MV-4-11 (cell line): ENCODE measurements at regions not wholly inside any gene's neighbourhood (a gene's known extent, or its start where the extent isn't known, plus 50 kb on each side); places are given as distances from the start of the nearest gene placed in this dataset.

Source experiments
- DNase-seq: peaks from one replicate; lab custom pipeline; 2025; lab: John Stamatoyannopoulos, UW

- no peak for DNase-seq
Measured at GRCh38 chr2:126774761-126775160, 118.8 kb downstream of the GYPC start.

DNA sequence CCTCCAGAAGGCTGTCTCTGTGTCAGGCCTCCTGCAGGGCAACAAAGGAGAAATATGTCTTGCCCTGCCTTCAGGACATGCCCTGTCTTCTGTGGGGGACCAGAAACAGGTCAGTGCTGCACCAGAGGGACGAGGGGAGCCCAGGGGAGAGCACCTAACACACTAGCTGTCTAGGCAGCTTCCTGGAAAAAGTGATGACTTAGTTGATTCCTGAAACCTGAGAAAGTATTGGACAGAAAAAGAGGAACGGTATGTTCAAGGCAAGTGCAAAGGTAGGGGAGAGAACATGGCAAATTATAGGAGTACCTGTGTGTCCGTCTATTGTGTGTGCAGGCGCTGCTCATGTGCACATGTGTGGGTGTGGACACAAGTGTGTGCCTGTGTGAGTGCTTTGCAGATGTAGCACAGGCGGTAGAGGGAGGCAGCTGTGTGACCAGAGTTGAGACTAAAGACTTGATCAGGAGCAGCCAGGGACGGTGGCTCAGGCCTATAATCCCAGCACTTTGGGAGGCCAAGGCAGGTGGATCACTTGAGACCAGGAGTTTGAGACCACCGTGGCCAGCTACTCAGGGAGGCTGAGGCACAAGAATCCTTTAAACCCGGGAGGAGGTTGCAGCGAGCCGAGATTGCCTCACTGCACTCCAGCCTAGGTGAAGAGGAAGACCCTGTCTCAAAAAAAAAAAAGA is 119.5 kb downstream of the GYPC start:
- DNase-seq = no peak

DNA sequence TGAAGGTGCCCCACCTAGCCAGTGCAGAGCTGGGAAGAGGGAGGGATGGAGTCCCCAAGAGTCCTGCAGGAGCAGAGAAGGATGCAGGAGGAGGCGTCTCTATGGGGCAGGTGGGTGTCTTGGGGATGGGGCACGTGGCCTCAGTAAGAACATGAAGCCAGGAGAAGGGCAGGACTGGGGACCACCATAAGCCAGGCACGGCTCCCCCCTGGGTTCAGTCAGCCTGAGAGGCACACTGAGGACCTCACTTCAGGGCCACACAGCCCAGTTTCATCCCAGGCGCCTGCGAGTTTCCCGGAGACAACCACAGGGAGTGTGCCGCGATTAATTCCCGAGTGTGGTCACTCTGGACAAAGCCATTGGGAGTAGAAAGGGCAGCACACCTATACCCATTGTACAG is 120.3 kb downstream of the GYPC start:
- no peak for DNase-seq

GRCh38 chr2:126776692-126777619 is 121.0 kb downstream of the GYPC start:
- peak; percentile 60 for DNase-seq

GRCh38 chr2:126777620-126777978 is 121.1 kb upstream of the TEX51 start:
- no peak for DNase-seq

- no peak for DNase-seq
Measured at GRCh38 chr2:126778561-126779501, 119.9 kb upstream of the TEX51 start.

- DNase-seq = no peak
Measured at GRCh38 chr2:126781206-126781605, 117.5 kb upstream of the TEX51 start.

- DNase-seq = no peak
Measured at GRCh38 chr2:126781806-126782205, 116.9 kb upstream of the TEX51 start.

- no peak for DNase-seq
Measured at GRCh38 chr2:126782648-126783047, 116.0 kb upstream of the TEX51 start.

DNA sequence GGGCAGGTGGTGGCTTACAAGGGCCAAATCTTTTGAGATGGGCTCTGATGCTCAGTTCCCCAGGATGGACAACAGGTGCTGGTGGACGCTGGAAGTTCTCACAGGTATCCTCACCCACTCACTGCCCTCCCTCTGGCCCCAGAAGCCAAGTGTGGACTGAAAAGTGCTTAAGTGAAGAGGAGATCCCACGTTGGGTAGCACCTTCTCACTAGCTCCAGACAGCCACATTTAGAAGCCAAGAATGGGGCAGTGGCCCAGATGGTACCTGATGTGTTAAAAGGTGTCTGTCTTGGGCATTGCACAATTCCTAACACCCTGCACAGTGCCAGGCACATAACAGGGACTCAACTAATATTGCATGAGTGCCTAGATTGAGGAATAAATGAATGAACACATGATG is 115.3 kb upstream of the TEX51 start:
- DNase-seq = no peak

GRCh38 chr2:126784045-126784444 is 114.6 kb upstream of the TEX51 start:
- DNase-seq = no peak

DNA sequence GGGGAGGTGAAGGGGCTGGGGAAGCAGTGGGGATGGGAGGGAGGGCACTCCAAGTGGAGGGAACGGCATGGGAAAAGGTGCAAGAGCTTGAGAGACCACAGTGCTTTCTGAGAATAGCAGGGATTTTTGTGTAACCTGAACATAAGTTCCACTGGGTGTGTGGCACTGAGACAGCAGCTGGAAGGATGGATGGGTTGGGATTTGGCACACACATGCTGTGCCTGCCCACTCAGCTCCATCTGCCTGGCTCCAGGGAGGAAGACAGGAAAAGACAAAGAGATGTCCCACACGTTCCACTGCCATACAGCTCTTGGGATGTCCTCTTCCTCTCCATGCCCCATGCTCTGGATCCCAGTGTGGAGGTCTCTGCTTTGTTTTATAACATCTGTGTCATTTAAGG is 114.1 kb upstream of the TEX51 start:
- DNase-seq = no peak

GRCh38 chr2:126785236-126785635 is 113.5 kb upstream of the TEX51 start:
- DNase-seq = no peak

- no peak for DNase-seq
Measured at GRCh38 chr2:126785862-126786261, 112.8 kb upstream of the TEX51 start.

GRCh38 chr2:126786765-126787164 is 111.9 kb upstream of the TEX51 start:
- no peak for DNase-seq

DNA sequence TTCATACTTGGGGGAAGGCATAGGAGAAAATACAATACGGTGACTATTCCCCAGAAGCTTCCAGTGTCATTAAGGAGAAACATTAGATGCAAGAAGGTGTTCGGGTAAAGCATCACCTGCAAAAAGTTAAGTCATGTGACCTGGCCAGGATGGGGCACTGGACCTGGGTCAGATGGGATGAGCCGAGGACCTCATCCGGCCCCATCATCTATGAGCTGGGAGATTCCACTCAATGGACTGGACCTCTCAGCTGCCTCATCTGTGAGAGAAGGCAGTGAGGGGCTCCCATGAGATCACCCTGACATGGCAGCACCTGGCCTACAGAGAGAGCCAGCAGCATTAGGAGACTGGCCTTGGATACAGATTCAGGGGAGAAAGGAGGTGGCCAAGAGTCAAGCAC is 111.4 kb upstream of the TEX51 start:
- no peak for DNase-seq

- no peak for DNase-seq
Measured at GRCh38 chr2:126788113-126788512, 110.6 kb upstream of the TEX51 start.

GRCh38 chr2:126788652-126789051 is 110.0 kb upstream of the TEX51 start:
- DNase-seq = no peak

- no peak for DNase-seq
Measured at GRCh38 chr2:126790987-126791780, 107.5 kb upstream of the TEX51 start.

GRCh38 chr2:126792186-126792585 is 106.5 kb upstream of the TEX51 start:
- DNase-seq = no peak

DNA sequence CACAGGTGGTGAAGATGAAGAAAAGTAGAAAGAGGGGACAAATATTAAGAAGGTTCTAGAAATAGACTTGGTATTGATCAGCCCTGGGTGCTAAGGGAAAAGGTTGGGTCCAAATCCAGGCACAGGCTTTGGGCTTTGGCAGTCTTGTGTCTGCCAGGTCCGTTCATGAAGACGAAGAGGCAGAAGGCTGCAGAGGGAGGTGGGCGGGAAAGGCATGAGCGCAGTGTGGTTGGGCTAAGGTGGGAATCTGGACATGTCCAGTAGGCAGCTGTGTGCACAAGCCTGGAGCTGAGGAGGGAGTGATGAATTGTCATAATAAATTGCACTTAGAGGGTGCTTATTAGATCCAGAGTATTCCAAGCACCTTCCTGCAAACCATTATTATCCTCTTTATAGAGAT is 105.7 kb upstream of the TEX51 start:
- DNase-seq = no peak
